GM13977 (cell line): ENCODE measurements at regions not wholly inside any gene's neighbourhood (a gene's known extent, or its start where the extent isn't known, plus 50 kb on each side); places are given as distances from the start of the nearest gene placed in this dataset.

Experiments used
- DNase-seq: peaks from one replicate; pipeline ENCODE4 v3.0.0; 2012; ENCODE audit warnings: low spot score
- CTCF ChIP-seq: IDR thresholded peaks from 2 replicates; pipeline ENCODE4 v1.5.1; 2012; ENCODE audit warnings: mild to moderate bottlenecking, control low read depth; ENCODE audit not compliant: insufficient read depth; ENCODE audit errors: extremely low read depth, missing control alignments
- in situ Hi-C: fragments of 300-500 bp; cut with MboI; formaldehyde crosslinking; loops from one replicate; pipeline ENCODE4 v1.12.0; 2022; ENCODE audit warnings: low sequenced_read_pairs, low pct_unique_long_range_greater_than_20kb, mixed read lengths, inconsistent platforms; ENCODE audit not compliant: unreplicated experiment

- no peak for DNase-seq
- in situ Hi-C loops = no loop called here
- TF ChIP-seq CTCF = no peak
Observed at GRCh38 chr1:118751166-118751565, 237.0 kb downstream of the TBX15 start.

DNA sequence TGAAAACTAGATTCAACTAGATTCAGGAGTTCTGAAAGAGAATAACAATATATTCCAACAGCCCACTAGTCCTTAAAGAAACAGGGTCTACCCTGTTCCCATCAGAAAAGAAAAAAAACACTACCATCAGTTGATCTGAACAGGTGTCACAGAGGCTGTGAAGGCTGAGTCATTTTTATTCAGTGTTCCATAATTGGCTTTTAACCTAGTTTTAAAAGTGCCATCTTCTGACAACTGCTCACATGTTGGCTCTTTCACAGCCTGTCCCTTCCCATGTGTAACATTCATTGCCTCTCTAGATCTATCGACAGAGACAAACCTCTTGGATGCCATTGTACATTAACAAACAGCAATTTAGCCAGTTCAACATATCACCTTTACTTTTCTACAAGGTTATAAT is 243.7 kb downstream of the TBX15 start:
- no peak for TF ChIP-seq CTCF
- in situ Hi-C loops = no loop called here
- no peak for DNase-seq

DNA sequence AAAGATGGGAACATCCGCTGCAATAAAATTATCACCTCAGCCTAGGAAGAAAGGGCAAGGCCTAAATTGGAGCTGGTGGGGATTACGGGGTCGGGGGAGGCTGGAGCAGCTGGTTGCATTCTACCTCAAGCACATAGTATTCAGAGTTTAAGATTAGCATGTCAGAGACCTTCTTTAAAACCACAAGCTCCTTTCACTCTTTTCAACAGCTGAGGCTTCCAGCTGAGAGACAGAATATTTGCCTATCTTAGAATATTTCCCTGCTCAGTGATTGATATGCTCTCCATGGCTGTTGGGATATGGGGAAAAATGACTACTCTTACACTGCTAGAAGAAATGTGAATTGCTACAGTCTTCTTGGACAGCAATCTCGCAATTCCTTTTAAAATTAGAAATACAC is 248.6 kb downstream of the TBX15 start:
- DNase-seq = no peak
- in situ Hi-C loops = no loop called here
- TF ChIP-seq CTCF = no peak

GRCh38 chr1:118736322-118736721 is 251.8 kb downstream of the TBX15 start:
- in situ Hi-C loops = no loop called here
- no peak for DNase-seq
- no peak for TF ChIP-seq CTCF

- DNase-seq = no peak
- no peak for TF ChIP-seq CTCF
- in situ Hi-C loops = no loop called here
Observed at GRCh38 chr1:118717893-118718292, 270.2 kb downstream of the TBX15 start.

DNA sequence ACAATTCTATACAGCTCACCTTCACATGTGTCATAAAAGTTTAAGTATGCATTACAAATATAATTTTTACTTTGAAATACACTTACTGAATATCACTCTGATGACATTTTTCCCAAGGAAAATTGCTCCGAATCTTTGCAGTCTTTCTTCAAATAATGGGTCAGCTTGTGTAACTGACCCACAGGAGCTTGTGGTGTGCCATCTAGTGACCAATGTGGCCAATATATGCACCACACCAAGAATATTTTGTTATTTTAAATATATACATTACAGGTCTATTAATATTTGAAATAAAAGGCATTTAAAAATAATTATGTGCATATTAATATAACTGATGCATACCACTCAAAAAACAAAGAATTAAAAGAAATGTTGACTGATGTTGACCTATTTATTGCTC is 271.4 kb downstream of the TBX15 start:
- in situ Hi-C loops = no loop called here
- DNase-seq = no peak

More for the DNA sequence above, 271.4 kb downstream of the TBX15 start:
- no peak for TF ChIP-seq CTCF
